Brain microvascular endothelial cell (primary cell): ENCODE measurements at regions not wholly inside any gene's neighbourhood (a gene's known extent, or its start where the extent isn't known, plus 50 kb on each side); places are given as distances from the start of the nearest gene placed in this dataset.

Experiments
- DNase-seq: peaks from one replicate; pipeline ENCODE4 v3.0.0-alpha.2; 2020
- H3K27ac ChIP-seq: fragments of 250-450 bp; sonication (Bioruptor Pico); 2 replicates; pipeline ENCODE4 v1.5.1; 2020; ENCODE audit warnings: mild to moderate bottlenecking, moderate library complexity
- H3K27me3 ChIP-seq: fragments of 250-450 bp; sonication (Bioruptor Pico); replicated peaks from 2 replicates; pipeline ENCODE4 v1.5.1; 2020; ENCODE audit warnings: mild to moderate bottlenecking
- H3K36me3 ChIP-seq: fragments of 250-450 bp; sonication (Bioruptor Pico); replicated peaks from 2 replicates; pipeline ENCODE4 v1.5.1; 2020; ENCODE audit warnings: mild to moderate bottlenecking
- H3K4me3 ChIP-seq: 2 replicates; pipeline ENCODE4 v1.5.1; 2011; ENCODE audit warnings: low read depth, mild to moderate bottlenecking, control low read depth, low read length, moderate library complexity
- CTCF ChIP-seq: IDR thresholded peaks from 2 replicates; pipeline ENCODE4 v1.5.1; 2011; ENCODE audit warnings: low read depth, mild to moderate bottlenecking, moderate library complexity, low read length, control low read depth, inconsistent platforms; ENCODE audit errors: missing control alignments
- in situ Hi-C: cut with HindIII; loops from 2 replicates; pipeline ENCODE4 v1.10.0; 2017; ENCODE audit warnings: low sequenced_read_pairs, low pct_ligation_motif_present

- no peak for TF ChIP-seq CTCF
- H3K36me3 ChIP-seq: no peaks in the 10 kb centered on the region
- H3K4me3 ChIP-seq: no peak overlapping the region
- H3K27ac ChIP-seq: no peak overlapping the region
- in situ Hi-C loops: no loop called here
- no peaks in the 10 kb centered on the region for H3K27me3 ChIP-seq
- no peak for DNase-seq
Observed at GRCh38 chr3:194267744-194268653, 83.1 kb downstream of the CPN2 start.

GRCh38 chr3:194268654-194269512 lies 82.2 kb downstream of the CPN2 start:
- Histone ChIP-seq H3K27me3 (no peaks in the 10 kb centered on the region), H3K36me3 (no peaks in the 10 kb centered on the region), H3K27ac (no peak overlapping the region), H3K4me3 (no peak overlapping the region)
- in situ Hi-C loops: no loop called here
- DNase-seq: no peak
- TF ChIP-seq CTCF: no peak

DNA sequence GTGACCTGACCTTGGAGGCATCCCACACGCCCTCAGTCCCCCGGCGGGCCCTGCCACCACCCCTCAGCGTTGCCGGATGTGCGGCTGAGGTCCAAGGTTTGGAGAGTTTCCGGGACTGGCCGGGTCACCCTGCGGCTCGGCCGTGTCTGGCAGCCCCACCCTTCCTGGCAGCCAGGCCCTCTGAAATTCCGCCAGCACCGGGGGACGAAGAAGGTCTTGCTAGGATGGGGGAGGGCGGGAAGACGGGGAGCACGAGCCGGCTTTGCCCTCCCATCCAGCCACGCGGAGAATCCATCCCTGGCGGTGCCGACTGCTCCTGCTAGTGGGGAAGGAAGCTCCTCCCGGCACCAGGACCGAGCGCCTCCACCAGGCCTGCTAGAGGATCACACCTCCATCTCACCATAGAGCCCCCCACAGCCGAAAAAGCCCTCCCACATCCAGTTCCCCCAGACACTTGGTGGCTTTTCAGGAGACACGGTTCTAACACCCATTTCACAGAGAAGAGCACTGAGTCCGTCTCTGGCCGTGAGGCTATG lies 81.5 kb downstream of the CPN2 start:
- Histone ChIP-seq H3K27me3 (no peaks in the 10 kb centered on the region), H3K4me3 (no peak overlapping the region), H3K27ac (no peak overlapping the region), H3K36me3 (no peaks in the 10 kb centered on the region)
- TF ChIP-seq CTCF: peak; percentile 65
- in situ Hi-C loops: no loop called here
- peak; percentile 40 for DNase-seq

GRCh38 chr3:194270627-194271459 lies 80.3 kb downstream of the CPN2 start:
- no peak for DNase-seq
- no peak for TF ChIP-seq CTCF
- Histone ChIP-seq H3K27me3 (no peaks in the 10 kb centered on the region), H3K27ac (no peak overlapping the region), H3K36me3 (no peaks in the 10 kb centered on the region), H3K4me3 (no peak overlapping the region)
- in situ Hi-C loops: no loop called here

GRCh38 chr3:194271460-194272035 lies 79.6 kb downstream of the CPN2 start:
- TF ChIP-seq CTCF: no peak
- no peak overlapping the region for H3K27ac ChIP-seq
- no peaks in the 10 kb centered on the region for H3K27me3 ChIP-seq
- H3K4me3 ChIP-seq: no peak overlapping the region
- no peak for DNase-seq
- H3K36me3 ChIP-seq: no peaks in the 10 kb centered on the region
- in situ Hi-C loops: no loop called here
